H1 (cell line): ENCODE measurements at regions not wholly inside any gene's neighbourhood (a gene's known extent, or its start where the extent isn't known, plus 50 kb on each side); places are given as distances from the start of the nearest gene placed in this dataset.

ENCODE experiments used
- CBX5 ChIP-seq: fragments of 300-800, 300-1000 bp; sonication (generic); IDR thresholded peaks from 2 replicates; pipeline ENCODE4 v1.7.1; 2016; ENCODE audit warnings: antibody characterized with exemption, low read length, low read depth

GRCh38 chr2:177147834-177148445 is 64.7 kb upstream of the HNRNPA3 start (continued):
- TF ChIP-seq CBX5: no peak
